Subcutaneous abdominal adipose tissue (tissue), 5 donors: ENCODE measurements at regions not wholly inside any gene's neighbourhood (a gene's known extent, or its start where the extent isn't known, plus 50 kb on each side); places are given as distances from the start of the nearest gene placed in this dataset.
"Not testable (repeated sequence)": the region's sequence is repeated elsewhere in the genome, so short reads cannot be mapped to it uniquely, and the experiment has no call there.

Source experiments
- H3K27ac ChIP-seq: one replicate; pipeline ENCODE4 v1.7.0; 2013; ENCODE audit warnings: low read depth, mild to moderate bottlenecking, inconsistent platforms, low read length, moderate library complexity
- H3K27me3 ChIP-seq, 5 donors: one replicate each; pipeline ENCODE4 v1.7.0; 2013; ENCODE audit warnings: low read length in 5 of 5, inconsistent platforms in 1 of 5; ENCODE audit not compliant: control insufficient read depth in 5 of 5, insufficient read depth in 4 of 5
- H3K36me3 ChIP-seq, 5 donors: one replicate each; pipeline ENCODE4 v1.7.0; 2013; ENCODE audit warnings: low read length in 5 of 5; ENCODE audit not compliant: control insufficient read depth in 5 of 5, insufficient read depth in 5 of 5
- H3K4me1 ChIP-seq, 5 donors: one replicate each; pipeline ENCODE4 v1.7.0; 2013; ENCODE audit warnings: low read length in 5 of 5, mild to moderate bottlenecking in 3 of 5, moderate library complexity in 1 of 5; ENCODE audit not compliant: control insufficient read depth in 5 of 5, insufficient read depth in 5 of 5
- H3K4me3 ChIP-seq, 5 donors: one replicate each; pipeline ENCODE4 v1.7.0; 2013; ENCODE audit warnings: low read length in 5 of 5, low read depth in 1 of 5
- H3K9ac ChIP-seq, 5 donors: one replicate each; pipeline ENCODE4 v1.7.0; 2013; ENCODE audit warnings: low read length in 5 of 5, mild to moderate bottlenecking in 4 of 5, moderate library complexity in 3 of 5
- H3K9me3 ChIP-seq, 5 donors: one replicate each; pipeline ENCODE4 v1.7.0; 2013; ENCODE audit warnings: low read length in 5 of 5; ENCODE audit not compliant: control insufficient read depth in 5 of 5
- donor health status: healthy.
- donor health status: healthy.
- donor health status: healthy.
- donor health status: healthy.
- donor health status: healthy.

DNA sequence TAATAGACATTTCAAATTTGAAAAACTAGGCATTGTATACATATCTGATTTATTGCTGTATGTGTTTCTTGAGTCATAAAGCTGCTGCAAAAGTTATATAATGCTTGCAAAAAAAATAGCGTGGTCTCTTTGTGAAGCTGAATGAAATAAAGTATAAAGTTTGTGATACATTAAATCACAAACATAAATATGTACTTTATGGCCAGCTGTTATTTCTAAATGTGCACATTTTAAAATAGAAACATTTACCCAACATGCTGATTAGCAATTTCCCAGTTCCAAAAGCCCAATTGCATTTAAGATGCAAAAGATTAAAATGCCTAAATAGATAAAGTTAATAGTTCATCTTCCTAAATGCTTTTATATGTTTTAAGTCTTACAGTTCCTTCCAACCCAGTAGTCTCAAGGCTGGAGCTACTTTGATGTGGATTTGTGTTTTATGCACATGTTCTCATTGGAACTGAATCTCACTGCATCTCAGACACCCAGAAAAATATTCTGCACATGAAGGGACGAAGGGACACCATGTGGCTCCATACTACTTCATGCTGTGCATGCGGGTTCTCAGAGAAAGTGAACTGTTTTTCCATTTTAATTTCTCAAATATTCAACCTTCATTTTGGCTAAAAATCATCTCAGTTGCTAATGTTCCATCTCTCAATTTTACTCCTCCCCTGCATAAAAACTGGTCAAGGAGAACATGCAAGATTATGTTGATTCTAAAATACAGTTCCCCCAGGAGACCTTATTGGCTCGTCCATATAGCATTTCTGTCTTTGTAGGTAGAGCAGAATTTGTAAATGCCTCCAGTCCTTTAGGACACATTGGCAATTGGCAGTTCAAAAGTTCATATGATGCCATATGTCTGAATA is 304.6 kb downstream of the MTX2 start:
- peaks cover 0 to 3% (median 0%) of the 10 kb centered on the region in 5 donors for H3K9me3 ChIP-seq
- no peaks in the 10 kb centered on the region for H3K36me3 ChIP-seq
- no peak overlapping the region for H3K9ac ChIP-seq
- H3K4me3 ChIP-seq = no peak overlapping the region
- no peak overlapping the region for H3K27ac ChIP-seq
- H3K4me1 ChIP-seq = peaks cover 0 to 4% (median 0%) of the 10 kb centered on the region in 5 donors
- H3K27me3 ChIP-seq = no peaks in the 10 kb centered on the region

- no peaks in the 10 kb centered on the region for H3K27me3 ChIP-seq
- H3K4me1 ChIP-seq = peaks cover 0 to 4% (median 0%) of the 10 kb centered on the region in 5 donors
- H3K27ac ChIP-seq = no peak overlapping the region
- no peak overlapping the region for H3K4me3 ChIP-seq
- H3K36me3 ChIP-seq = no peaks in the 10 kb centered on the region
- H3K9ac ChIP-seq = no peak overlapping the region
- peaks cover 0 to 3% (median 0%) of the 10 kb centered on the region in 5 donors for H3K9me3 ChIP-seq
Measured at GRCh38 chr2:176574484-176575236, 305.4 kb downstream of the MTX2 start.

DNA sequence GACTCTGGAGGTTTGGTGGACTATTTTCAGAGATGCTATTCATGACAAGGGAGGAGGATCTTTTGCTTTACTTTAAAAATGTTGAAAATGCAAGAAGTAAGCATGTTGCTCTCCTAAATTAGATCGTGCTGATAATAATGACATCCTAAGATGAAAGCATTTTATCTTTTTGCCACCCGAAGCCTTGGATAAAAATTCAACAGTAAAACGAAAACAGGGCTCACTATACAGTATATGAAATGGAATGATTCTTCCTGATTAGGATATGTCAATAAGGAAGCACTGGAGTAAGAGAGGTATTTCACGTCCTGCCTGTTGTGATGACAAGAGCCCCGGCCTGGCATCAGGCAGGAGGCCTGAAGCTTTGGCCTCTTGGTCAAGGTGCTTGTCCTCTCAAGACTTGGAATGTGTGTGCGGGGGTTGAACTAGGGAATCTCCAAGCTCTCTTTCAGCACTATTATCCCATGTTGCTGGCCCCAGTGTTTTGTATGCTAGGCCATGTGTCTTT is 306.0 kb downstream of the MTX2 start:
- peaks cover 0 to 4% (median 0%) of the 10 kb centered on the region in 5 donors for H3K4me1 ChIP-seq
- H3K27ac ChIP-seq = no peak overlapping the region
- peaks cover 0 to 3% (median 0%) of the 10 kb centered on the region in 5 donors for H3K9me3 ChIP-seq
- H3K9ac ChIP-seq = no peak overlapping the region
- H3K4me3 ChIP-seq = no peak overlapping the region
- H3K27me3 ChIP-seq = no peaks in the 10 kb centered on the region
- H3K36me3 ChIP-seq = no peaks in the 10 kb centered on the region

GRCh38 chr2:176577054-176577453 is 307.8 kb downstream of the MTX2 start:
- Histone ChIP-seq H3K9me3 (peaks cover 0 to 3% (median 0%) of the 10 kb centered on the region in 5 donors), H3K36me3 (no peaks in the 10 kb centered on the region), H3K4me3 (no peak overlapping the region), H3K4me1 (peaks cover 0 to 4% (median 0%) of the 10 kb centered on the region in 5 donors), H3K27me3 (no peaks in the 10 kb centered on the region), H3K27ac (no peak overlapping the region), H3K9ac (no peak overlapping the region)

GRCh38 chr2:176578292-176578691 is 309.1 kb downstream of the MTX2 start:
- not testable (repeated sequence) for H3K27ac ChIP-seq, H3K9me3 ChIP-seq, H3K36me3 ChIP-seq, H3K27me3 ChIP-seq, H3K4me1 ChIP-seq, H3K9ac ChIP-seq, H3K4me3 ChIP-seq

DNA sequence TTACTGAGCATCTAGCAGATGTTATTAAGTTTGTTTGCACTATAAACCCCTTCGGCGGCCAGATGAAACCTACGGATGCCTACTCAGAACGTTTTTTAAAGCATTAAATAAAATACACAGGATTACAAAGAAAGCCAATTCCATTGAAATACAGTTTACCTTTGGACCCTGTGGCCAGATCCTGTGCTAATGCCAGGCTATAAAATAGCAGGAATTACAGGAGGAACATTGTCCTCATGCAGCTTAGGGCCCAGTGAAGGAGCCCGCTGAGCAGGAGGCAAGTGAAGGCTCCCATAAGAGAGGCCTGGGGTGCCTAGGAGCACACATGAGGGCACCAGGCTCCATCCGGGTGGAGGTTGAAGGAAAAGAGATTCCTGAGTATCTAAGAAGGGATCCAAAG is 310.4 kb downstream of the MTX2 start:
- no peak overlapping the region for H3K9ac ChIP-seq
- H3K27ac ChIP-seq = no peak overlapping the region

DNA sequence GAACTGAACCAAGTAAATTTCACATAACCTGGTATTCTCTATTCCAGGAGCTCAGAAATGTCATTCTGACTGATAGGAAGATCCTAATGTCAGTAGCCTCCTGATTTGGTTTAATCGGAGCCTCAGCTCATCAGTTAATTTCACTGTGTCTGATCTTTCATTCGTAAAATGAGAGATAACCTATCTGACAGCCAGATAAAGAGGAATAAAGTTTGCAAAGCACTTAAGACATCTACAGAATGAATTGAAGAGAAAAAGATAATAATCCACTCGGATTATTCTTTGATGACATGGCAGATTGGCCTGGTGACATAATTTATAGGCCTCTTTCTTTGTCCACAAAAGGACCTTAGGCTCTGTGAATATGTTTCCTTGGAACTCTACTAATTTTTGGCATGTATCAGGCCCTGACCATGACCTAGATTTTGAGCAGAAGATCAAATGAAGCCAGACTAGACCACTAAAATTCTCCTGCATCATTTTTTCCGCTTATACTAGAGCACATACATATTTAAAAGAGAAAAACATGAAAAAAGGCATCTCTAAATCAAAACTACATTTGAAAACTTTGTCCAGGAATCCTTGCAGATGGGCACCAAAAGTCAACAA is 312.4 kb downstream of the MTX2 start:
- no peak overlapping the region for H3K4me3 ChIP-seq
- peaks cover 0 to 3% (median 0%) of the 10 kb centered on the region in 5 donors for H3K9me3 ChIP-seq
- no peak overlapping the region for H3K27ac ChIP-seq
- H3K4me1 ChIP-seq = no peaks in the 10 kb centered on the region
- H3K36me3 ChIP-seq = no peaks in the 10 kb centered on the region
- no peak overlapping the region for H3K9ac ChIP-seq
- peaks cover 0 to 4% (median 0%) of the 10 kb centered on the region in 5 donors for H3K27me3 ChIP-seq

More for the DNA sequence above, 310.4 kb downstream of the MTX2 start:
- H3K36me3 ChIP-seq = no peaks in the 10 kb centered on the region
- no peak overlapping the region for H3K4me3 ChIP-seq
- H3K9me3 ChIP-seq = peaks cover 0 to 3% (median 0%) of the 10 kb centered on the region in 5 donors
- peaks cover 0 to 4% (median 0%) of the 10 kb centered on the region in 5 donors for H3K27me3 ChIP-seq
- H3K4me1 ChIP-seq = no peaks in the 10 kb centered on the region

- Histone ChIP-seq H3K4me1 (no peaks in the 10 kb centered on the region), H3K27me3 (peaks cover 0 to 4% (median 0%) of the 10 kb centered on the region in 5 donors), H3K9ac (no peak overlapping the region), H3K36me3 (no peaks in the 10 kb centered on the region), H3K27ac (no peak overlapping the region), H3K9me3 (peaks cover 0 to 3% (median 0%) of the 10 kb centered on the region in 5 donors), H3K4me3 (no peak overlapping the region)
Measured at GRCh38 chr2:176582176-176582575, 312.9 kb downstream of the MTX2 start.

GRCh38 chr2:176582990-176583481 is 313.8 kb downstream of the MTX2 start:
- H3K27me3 ChIP-seq = peaks cover 0 to 4% (median 0%) of the 10 kb centered on the region in 5 donors
- H3K27ac ChIP-seq = peak overlapping the region; percentile 58
- H3K4me1 ChIP-seq = no peaks in the 10 kb centered on the region
- H3K36me3 ChIP-seq = no peaks in the 10 kb centered on the region
- peaks cover 0 to 3% (median 0%) of the 10 kb centered on the region in 5 donors for H3K9me3 ChIP-seq
- no peak overlapping the region for H3K4me3 ChIP-seq
- no peak overlapping the region for H3K9ac ChIP-seq
